Activated CD4-positive, alpha-beta T cell treated with anti-CD3 and anti-CD28 coated beads, Interleukin-2, amount 50 U/mL, for 24 hours (primary cell): ENCODE measurements at regions not wholly inside any gene's neighbourhood (a gene's known extent, or its start where the extent isn't known, plus 50 kb on each side); places are given as distances from the start of the nearest gene placed in this dataset.
"Not testable (repeated sequence)": the region's sequence is repeated elsewhere in the genome, so short reads cannot be mapped to it uniquely, and the experiment has no call there.

Experiments
- DNase-seq, 2 donors: peaks; one replicate each; pipeline ENCODE4 v3.0.0-alpha.2; 2020; ENCODE audit warnings: low read depth in 1 of 2, low spot score in 1 of 2

GRCh38 chr4:138406876-138407275 is 164.7 kb upstream of the SLC7A11 start:
- no peak for DNase-seq

GRCh38 chr4:138405934-138406567 is 163.9 kb upstream of the SLC7A11 start:
- DNase-seq: no peak

GRCh38 chr4:138405466-138405891 is 163.3 kb upstream of the SLC7A11 start:
- DNase-seq: no peak

DNA sequence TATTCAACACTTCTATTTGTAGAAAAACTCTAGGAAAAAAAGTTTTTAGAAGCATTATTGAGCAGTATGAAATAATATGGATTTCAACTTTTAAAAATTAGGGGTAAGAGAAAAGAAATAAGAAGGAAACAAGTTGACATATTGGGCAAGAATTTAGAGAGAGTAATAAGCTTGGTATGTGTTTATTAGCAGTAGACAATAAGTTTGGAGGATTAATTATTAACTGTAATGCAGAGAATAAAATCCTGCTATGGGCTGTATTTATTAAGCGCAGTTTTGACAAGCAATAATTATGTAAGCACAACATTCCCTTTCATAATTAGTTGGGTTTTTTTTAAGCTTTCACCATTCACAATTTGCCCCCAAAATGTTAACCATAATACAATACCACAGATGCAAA is 162.7 kb upstream of the SLC7A11 start:
- DNase-seq: no peak

- no peak for DNase-seq
Measured at GRCh38 chr4:138404251-138404650, 162.1 kb upstream of the SLC7A11 start.

DNA sequence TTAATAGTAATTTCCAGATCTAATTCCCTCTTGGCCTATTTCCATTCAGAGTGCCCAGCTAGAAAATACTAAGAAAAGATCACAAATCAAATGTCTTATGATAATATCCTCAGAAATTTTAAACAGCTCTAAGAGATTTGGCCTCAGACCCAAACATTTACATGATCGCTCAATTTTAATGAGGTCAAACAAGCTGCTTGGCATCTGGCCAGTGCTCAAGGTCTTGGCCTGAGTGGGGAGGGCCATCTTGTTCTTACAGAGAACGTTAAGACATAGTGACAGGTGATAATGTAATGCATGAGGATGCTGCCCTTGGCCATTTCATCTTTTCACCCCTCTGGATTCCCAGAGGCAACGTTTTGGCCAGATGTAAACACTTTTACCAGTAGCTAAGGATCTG is 159.2 kb upstream of the SLC7A11 start:
- DNase-seq: no peak

DNA sequence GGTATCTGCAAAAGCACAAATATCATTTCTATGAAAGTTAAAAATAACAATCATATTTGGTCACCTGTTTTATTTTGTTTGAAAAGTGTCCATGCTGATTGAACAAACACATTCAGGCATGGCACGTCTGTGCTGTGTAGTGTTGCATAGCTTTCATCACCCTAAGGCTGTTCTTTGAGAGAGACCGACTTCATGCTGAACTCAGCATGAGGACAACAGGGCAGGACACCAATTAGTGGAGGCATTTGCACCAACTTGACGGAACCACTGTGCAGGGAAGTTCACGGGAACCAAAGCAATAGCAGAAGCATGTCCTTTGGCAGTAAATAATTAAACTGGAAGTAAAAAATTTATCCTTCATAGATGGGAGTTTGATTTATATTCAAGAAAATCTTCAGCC is 158.4 kb upstream of the SLC7A11 start:
- DNase-seq: no peak

DNA sequence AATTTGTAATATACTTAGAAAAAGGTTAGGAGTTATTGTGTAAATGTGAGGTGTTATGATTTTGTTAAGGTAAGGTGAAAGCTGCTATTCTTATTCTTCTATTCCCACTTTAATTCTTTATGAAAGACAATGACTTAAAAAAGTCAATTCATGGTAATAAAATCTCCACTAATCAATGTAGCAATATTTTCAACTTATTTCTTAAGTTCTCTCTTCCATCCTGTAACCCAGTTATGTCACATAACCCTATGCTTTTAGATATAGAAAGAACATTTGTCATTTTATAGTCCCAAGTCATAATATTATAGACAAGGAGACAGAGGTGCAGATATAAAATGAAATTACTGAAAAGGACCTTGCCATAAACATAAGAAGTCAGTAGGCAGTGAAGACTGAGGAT is 157.9 kb upstream of the SLC7A11 start:
- DNase-seq: no peak

DNA sequence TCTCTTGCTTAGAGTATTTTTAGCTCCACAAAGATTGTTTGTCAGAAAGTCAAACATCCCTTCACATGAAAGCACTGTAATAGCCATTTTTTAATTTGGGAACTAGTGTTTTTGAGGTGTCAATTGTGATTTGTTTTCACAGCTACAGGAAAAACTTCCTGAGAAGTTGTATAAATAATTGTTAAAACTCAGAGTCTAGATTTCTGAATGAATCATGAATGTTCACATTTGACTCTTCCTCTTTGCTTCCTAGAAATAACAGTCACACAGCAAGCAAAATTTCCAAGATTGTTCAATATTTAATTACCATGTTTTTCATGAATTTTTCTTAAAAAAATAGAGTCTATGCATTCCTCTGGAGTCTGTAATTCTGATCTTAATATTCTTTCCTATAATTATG is 156.9 kb upstream of the SLC7A11 start:
- no peak for DNase-seq

DNA sequence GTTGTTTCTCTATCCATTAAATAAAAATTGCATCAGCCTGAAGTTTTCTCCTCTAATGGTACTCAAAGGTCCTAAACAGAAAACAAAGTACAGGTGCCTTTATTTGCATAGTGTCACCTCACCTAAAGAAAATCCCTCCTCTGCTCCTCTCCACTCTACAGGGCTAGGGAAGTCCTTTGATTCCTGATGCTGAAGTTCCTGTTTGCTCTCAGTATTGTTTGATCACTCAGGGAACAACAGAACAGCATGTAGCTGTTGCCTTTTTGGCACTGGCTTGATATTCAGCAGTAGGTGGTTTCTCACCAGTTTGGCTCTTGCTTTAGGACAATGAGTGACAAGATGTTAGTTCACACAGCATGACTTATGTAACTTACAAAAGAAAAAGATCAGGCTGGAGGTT is 156.2 kb upstream of the SLC7A11 start:
- DNase-seq: no peak

DNA sequence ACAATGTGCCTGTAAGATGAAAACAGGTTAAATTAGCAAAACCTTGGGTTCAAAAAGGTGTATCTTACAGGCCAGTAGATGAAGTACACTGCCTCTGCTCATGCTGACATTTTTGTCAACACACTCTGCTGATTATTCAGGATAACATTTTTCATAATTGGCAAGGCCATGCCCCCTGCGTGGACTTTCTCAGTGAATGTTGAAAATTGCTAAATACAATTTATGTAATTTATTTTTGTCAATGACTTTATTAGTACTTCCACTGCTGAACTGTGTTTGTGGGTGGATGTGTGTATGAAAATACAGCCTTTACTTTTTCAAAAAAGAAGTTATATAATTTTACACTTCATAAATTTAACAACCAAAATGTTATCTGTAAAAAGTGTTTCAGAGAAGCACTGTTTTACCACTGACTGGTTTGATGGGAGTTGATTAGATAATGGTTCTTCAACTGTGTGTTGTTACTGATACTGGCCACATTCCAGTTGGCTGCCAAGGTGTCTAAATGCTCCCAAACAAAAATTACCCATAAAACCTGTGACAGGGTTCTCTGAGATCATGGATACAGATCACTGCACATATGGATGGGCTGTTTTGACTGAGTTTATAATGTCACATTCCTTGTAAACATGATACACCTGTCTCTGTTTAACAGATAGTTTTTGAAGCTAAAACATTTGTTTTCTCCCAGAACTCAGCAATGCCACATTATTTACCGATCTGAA is 151.9 kb upstream of the SLC7A11 start:
- DNase-seq: no peak

- no peak for DNase-seq
Measured at GRCh38 chr4:138392751-138393308, 150.7 kb upstream of the SLC7A11 start.

DNA sequence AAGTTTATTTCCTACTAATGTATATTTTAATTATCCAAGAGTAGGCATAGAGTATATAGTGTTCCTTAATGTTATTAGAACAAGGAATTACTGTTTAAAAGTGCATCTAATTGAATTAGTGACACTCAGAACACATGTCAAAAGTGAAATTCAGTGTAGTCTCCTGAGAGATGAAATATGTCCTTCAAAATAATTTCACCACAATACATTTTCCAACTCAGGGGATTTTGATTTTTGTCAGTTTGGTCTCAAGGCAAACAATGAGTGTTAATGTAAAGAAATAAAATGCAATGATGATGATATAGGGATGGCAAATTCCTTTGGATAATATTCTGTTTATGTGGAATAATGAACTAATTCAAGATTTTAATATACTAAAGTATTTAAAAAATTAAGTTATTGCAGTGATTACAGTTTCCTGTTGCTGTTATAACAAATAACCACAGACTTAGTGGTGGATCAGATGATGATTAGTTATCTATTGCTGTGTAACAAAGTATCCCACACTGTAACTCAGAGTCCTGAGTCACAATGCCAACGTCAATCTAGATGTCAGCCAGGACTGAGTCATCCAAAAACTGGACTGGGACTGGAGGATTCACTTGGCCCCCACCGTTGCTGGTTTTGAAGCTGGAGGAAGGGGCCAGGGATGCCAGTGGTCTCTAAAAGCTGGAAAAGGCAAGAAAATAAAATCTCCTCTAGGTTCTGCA is 148.0 kb upstream of the SLC7A11 start:
- DNase-seq: no peak

- no peak for DNase-seq
Measured at GRCh38 chr4:138374947-138375346, 132.8 kb upstream of the SLC7A11 start.

DNA sequence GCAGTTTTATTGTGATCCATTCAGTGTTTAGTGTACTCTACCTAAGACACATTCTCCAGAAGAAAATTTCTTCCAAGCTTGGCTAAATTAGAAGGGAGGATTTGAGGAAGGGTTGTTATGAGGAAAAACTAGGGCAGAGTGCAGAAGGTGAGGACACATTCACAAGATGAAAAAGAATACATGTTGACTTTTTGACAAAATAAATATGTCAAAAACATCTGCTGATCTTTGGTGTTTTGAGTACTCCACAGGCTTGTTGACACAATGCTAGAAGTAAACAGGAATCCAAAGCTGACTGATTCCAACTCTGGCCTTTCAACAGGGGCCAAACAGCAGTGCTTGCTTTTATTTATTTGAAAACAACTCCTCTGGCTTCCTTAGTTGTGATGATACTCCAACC is 125.8 kb upstream of the SLC7A11 start:
- DNase-seq: no peak

DNA sequence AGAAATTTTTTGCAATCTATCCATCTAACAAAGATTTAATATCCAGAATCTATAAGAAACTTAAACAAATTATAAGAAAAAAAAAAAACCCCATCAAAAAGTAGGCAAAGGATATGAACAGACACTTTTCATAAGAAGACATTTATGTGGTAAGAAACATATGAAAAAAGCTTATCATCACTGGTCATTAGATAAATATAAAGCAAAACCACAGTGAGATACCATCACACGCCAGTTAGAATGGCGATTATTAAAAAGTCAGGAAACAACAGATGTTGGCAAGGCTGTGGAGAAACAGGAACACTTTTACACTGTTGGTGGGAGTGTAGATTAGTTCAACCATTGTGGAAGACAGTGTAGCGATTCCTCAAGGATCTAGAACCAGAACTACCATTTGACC is 110.3 kb upstream of the SLC7A11 start:
- not testable (repeated sequence) for DNase-seq

GRCh38 chr4:138348055-138348454 is 105.9 kb upstream of the SLC7A11 start:
- DNase-seq: no peak

- no peak for DNase-seq
Measured at GRCh38 chr4:138347561-138347960, 105.4 kb upstream of the SLC7A11 start.

GRCh38 chr4:138344851-138345250 is 102.7 kb upstream of the SLC7A11 start:
- DNase-seq: no peak

DNA sequence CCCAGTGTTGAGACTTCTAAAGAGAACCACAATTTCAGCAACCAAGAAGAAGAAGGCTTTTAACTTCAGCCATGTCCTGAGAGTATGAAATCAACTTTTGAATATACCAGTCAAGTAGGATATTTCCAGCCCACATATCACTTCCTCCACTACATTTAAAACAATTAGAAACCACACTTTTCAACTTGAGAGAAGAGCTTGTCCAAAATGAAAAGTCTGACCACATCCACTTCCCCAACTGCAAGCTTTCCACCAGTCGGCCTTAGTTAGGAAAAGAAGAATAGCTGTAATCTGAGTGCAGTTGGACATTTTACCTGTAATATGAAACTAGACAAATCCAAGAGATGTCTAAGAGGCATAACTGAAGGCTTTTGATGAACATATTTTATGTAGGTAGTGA is 101.9 kb upstream of the SLC7A11 start:
- DNase-seq: no peak

DNA sequence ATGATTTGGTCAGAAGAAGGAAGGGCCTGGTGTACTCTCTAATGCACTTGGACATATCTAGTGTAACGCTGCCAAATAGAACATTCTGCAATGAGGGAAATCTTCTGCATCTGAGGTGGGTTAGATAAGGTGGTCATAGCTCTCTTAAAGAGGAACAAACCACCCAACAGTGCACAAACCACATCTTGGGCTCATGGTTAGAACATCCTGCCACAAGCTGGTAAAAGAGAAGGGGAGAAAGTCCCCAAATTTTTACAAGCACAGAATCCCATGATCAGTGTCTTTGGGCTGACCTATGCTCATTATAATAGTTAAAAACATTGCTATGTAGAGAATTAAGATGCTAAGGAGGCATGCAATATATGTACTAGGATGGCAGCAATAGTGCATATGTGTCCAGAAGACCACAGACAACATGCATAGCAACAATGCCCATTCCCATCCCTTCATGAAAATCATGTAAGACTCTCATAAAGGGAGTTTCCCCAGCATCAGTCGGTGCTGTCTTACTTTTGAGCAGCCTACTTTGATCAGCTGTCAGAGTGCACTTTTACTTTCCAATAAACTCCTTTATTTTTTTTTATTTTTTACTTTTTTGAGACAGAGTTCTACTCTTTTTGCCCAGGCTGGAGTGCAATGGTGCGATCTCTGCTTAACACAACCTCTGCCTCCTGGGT is 99.7 kb upstream of the SLC7A11 start:
- no peak for DNase-seq

DNA sequence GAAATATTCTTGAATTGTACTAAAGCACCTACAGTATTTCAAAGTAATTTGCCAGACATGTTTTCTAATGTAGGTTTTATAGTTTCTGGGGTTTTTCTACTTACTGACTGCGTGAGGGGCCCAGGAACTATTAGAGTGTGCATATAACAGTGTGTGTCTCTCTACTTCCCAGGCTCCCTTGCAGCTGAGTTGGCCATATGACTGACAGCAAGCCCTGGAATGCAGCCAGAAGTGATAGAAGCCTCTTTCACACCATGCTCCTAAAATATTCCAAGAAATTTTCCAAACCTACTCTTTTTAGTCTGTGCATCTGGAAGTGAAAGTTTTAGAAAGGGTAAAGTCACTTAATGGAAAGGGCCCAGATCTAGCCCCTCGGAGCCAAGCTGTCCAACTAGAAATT is 96.7 kb upstream of the SLC7A11 start:
- no peak for DNase-seq
